SU-DHL-6 (cell line): ENCODE measurements at regions not wholly inside any gene's neighbourhood (a gene's known extent, or its start where the extent isn't known, plus 50 kb on each side); places are given as distances from the start of the nearest gene placed in this dataset.

Experiments
- EZH2phosphoT487 ChIP-seq: fragments of 200-600 bp; sonication (generic), shearing (Covaris generic); conservative IDR thresholded peaks from 2 replicates; pipeline ENCODE4 v1.6.1; 2018; ENCODE audit warnings: mild to moderate bottlenecking, antibody characterized with exemption, low read length, moderate library complexity, mixed read lengths
- TF ChIP-seq, protein P1 (sequence below): fragments of 200-600 bp; sonication (generic); IDR thresholded peaks from one replicate; pipeline ENCODE4 v1.5.1; 2017; ENCODE audit warnings: antibody characterized with exemption, mild to moderate bottlenecking, low read length, moderate library complexity; ENCODE audit not compliant: insufficient read depth, poor library complexity, severe bottlenecking

DNA sequence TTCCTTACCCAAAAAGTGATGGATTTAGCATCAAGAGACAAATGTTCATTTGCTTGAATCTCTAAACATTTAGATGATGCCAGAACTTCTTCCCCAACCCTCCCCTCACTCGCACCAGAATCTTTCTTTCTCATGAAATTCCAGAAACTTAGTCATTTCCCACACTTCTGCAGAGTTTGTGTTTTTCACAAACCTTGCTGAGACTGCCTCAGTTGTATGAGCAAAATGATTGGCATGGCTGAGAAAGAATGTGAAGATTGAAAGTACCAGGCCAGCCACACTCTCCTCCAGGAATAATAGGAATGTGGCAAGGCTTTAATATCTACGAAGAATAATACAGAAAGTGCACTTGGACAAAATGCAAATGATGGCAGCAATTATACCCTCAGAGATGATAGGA, 428.3 kb upstream of the CDH6 start:
- TF ChIP-seq, protein P1, sequence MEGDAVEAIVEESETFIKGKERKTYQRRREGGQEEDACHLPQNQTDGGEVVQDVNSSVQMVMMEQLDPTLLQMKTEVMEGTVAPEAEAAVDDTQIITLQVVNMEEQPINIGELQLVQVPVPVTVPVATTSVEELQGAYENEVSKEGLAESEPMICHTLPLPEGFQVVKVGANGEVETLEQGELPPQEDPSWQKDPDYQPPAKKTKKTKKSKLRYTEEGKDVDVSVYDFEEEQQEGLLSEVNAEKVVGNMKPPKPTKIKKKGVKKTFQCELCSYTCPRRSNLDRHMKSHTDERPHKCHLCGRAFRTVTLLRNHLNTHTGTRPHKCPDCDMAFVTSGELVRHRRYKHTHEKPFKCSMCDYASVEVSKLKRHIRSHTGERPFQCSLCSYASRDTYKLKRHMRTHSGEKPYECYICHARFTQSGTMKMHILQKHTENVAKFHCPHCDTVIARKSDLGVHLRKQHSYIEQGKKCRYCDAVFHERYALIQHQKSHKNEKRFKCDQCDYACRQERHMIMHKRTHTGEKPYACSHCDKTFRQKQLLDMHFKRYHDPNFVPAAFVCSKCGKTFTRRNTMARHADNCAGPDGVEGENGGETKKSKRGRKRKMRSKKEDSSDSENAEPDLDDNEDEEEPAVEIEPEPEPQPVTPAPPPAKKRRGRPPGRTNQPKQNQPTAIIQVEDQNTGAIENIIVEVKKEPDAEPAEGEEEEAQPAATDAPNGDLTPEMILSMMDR: no peak
- TF ChIP-seq EZH2phosphoT487: no peak
